H7 (cell line): ENCODE measurements at regions not wholly inside any gene's neighbourhood (a gene's known extent, or its start where the extent isn't known, plus 50 kb on each side); places are given as distances from the start of the nearest gene placed in this dataset.

Experiments used
- DNase-seq: peaks from one replicate; pipeline ENCODE4 v3.0.0; 2012
- H3K27me3 ChIP-seq: 2 replicates; pipeline ENCODE4 v1.6.0; 2011; ENCODE audit warnings: mild to moderate bottlenecking, low read length; ENCODE audit not compliant: control insufficient read depth, insufficient read depth
- H3K36me3 ChIP-seq: replicated peaks from 2 replicates; pipeline ENCODE4 v1.5.1; 2011; ENCODE audit warnings: low read length; ENCODE audit not compliant: control insufficient read depth, insufficient read depth
- H3K4me3 ChIP-seq: 2 replicates; pipeline ENCODE4 v1.5.1; 2011; ENCODE audit warnings: low read depth, mild to moderate bottlenecking, control low read depth, low read length, moderate library complexity; ENCODE audit not compliant: insufficient read depth

DNA sequence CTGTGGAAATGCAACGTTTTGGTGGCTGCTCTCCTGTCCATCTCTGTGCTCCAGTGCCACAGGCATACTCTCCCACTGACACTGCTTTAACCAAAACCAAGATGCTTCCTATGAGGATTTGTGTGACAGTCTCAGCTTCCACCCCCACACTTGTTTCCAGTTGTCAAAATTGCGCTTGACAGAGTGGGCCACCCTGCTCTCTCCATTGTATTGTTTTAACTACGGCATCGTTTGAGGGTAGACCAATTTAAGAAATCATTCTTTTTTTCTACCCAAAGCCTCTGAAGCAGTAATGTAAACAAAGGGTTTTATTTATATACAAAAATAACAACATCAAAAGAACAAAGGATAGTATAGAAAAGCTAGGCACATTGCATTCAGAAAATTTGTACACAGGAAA is 178.0 kb downstream of the INHBA start:
- no peaks in the 10 kb centered on the region for H3K27me3 ChIP-seq
- no peaks in the 10 kb centered on the region for H3K36me3 ChIP-seq
- no peak for DNase-seq
- H3K4me3 ChIP-seq: no peak overlapping the region

DNA sequence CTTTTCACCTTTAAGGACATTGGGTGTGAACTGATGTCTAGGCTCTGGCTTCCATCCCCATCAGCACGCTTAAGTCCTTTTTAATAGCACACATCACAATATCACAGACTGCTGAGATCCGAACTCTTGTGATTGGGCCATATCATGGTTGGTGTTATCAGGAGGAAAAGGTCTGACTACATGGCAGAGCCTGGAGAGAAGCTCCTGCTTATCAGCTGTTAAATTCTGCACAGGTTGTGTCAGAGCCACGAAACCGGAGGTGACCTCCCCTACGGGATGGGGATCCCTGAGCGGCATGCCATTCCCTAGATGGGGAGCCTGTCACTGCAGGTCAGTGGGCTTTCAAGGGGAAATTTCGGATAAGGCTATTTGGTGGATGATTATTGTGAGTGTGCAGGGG is 182.4 kb downstream of the INHBA start:
- no peak overlapping the region for H3K4me3 ChIP-seq
- no peaks in the 10 kb centered on the region for H3K27me3 ChIP-seq
- no peak for DNase-seq
- H3K36me3 ChIP-seq: no peaks in the 10 kb centered on the region

DNA sequence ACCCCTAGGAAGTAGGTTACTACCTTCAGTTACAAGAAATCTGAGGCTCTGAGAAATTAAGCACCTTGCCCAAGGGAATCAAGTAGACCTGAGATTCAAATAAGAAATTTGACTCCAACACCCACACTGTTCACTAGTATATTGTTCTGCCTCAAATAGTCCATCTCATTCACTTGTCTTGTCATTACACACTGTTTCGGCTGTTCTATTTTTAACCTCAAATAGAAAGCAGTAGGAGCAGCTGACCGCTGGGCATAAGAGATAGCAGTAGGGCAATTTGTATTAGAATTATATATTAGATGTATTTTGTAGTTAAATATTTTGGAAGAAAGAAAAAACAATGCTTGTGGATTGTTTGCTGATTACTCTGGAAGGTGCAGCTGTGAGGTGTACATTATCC is 185.1 kb downstream of the INHBA start:
- Histone ChIP-seq H3K4me3 (no peak overlapping the region), H3K27me3 (no peaks in the 10 kb centered on the region), H3K36me3 (no peaks in the 10 kb centered on the region)
- DNase-seq: no peak

DNA sequence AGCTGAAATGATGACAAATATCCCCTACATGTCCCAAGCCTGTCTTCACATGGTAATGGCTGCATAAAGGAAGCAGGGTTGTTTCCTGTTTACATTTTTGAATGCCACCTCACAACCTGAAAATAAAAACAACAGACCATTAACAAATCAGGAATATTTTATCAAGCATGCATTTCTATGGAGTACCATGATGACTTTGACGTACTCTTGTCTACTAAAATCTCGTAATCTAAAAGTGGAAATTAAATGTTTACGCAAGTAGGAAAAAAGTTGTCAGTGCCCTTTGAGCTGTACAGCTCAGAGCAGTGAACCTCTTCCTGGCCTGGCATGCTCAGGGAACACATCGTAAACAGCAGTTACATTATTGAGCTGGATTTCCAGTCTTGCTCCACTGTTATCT is 194.1 kb downstream of the INHBA start:
- H3K36me3 ChIP-seq: no peaks in the 10 kb centered on the region
- no peak overlapping the region for H3K4me3 ChIP-seq
- DNase-seq: no peak
- H3K27me3 ChIP-seq: no peaks in the 10 kb centered on the region

DNA sequence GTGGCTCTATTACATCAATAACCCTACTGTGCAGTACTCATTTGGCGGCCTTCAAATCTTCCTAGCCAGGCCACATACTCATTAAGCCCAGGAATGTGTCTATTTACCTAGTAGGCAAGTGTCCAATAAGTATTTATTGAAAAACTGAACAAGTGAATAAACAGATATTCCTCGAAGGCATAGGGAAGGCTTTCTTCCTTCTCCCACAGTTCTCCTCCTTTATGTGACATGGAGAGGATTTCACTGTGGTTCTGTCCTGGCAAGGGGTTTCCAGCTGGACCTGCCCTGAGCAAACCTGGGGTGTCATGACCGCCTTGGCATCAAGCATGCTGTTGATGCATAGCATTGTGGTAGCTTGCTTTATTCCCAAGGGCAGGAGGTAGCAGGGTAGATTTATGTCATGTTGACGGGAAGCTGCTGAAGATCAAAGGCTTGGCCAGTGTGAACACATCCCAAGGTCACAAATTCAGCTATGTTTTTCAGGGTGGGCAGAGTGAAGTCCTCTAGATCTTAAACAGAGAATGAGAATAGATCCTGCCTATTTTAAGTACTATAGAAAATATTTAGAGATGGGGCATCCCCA is 195.1 kb downstream of the INHBA start:
- H3K36me3 ChIP-seq: no peaks in the 10 kb centered on the region
- H3K4me3 ChIP-seq: no peak overlapping the region
- no peak for DNase-seq
- no peaks in the 10 kb centered on the region for H3K27me3 ChIP-seq

DNA sequence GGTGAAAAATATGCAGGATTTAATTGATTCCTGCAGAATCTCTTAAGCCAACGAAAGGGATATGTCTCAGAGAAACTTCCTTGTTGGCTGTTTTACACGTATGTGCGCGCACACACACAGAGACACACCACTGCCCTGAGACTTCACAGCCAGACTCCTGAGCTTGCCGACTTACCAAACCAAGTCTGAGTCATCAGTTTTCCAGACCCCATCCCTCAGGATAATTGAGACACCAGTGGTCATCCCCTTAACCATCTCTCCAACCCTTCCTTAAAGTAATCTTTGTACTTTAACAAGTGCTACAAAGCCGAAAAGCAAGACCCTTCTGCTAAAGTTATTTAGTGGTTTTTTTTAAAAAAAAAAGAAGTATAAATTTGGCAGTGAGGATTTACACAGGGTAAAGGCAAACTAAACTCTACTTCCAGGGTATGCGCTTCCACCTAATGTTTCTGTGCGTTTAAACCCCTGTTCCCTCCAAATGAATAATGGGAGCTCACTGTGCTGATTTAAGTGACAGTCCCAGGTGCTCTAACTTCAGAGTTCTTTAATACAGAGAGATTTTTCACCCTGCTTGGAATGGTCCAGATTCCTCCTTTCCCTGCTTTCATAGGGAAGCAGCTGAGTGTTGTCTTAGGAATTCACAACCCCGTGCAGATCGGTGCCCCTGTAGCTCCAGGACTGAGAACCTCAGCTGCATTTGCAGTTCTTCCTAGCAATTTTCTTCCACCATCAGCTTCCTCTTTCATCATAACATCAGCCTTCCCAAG is 198.5 kb downstream of the INHBA start:
- no peak for DNase-seq
- H3K4me3 ChIP-seq: no peak overlapping the region
- H3K27me3 ChIP-seq: no peaks in the 10 kb centered on the region
- no peaks in the 10 kb centered on the region for H3K36me3 ChIP-seq

DNA sequence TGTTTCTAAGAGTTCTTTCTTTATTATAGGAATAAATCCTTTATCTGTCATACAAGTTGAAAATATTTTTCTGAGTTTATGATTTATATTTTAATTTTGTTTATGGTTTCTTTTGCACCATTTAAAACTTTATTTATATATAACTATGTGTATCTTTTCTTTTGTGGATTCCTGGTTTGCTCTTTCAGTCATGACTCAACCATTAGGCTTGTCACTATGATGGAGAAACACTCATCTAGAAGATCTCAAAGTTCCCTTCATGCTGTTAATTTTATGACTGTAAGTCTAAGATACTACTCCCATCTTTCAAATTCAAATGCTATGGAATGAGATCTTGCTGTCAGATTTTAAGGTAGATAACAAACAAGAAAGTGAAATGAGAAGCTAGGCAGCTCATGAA is 199.5 kb downstream of the INHBA start:
- H3K4me3 ChIP-seq: no peak overlapping the region
- no peak for DNase-seq
- no peaks in the 10 kb centered on the region for H3K27me3 ChIP-seq
- H3K36me3 ChIP-seq: no peaks in the 10 kb centered on the region

DNA sequence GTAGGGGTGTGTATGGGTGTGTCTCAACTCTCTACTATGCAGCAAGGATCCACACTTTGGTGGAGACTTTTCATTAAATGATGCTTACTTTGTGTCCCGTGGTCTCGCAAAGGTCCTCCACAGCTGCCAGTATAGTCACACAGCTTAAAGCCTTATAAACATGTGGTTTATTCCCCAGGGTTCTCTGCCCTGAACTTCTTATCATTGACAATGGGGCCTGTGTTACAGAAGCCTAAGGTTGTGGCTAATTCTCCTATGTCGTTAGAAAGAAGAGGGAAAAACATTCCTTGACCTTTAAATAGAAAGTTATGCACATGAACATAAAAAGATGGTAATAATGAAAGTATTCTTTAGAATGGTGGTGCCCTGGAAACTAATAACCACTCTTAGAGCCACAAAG is 201.4 kb downstream of the INHBA start:
- no peak for DNase-seq
- H3K36me3 ChIP-seq: no peaks in the 10 kb centered on the region
- H3K4me3 ChIP-seq: no peak overlapping the region
- no peaks in the 10 kb centered on the region for H3K27me3 ChIP-seq

DNA sequence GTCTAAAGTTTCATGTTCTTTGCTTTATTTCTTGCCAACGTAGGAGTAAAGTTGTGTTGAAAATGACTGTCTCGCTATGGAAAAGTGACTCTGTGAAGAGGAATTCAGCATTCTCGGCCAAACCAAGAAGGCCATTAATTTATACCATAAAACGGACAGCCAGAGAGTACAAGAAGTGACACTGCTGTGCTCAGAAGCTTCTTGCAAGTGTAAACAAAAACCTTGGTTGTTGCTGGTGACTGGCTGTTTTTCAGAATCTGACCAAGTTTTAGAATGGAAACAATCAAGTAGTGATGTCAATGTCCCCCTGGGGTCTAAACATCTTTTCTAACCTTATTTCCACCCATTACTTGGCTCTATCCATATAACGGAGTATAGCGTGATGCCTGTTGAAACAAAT is 201.9 kb downstream of the INHBA start:
- H3K36me3 ChIP-seq: no peaks in the 10 kb centered on the region
- DNase-seq: no peak
- no peak overlapping the region for H3K4me3 ChIP-seq
- H3K27me3 ChIP-seq: no peaks in the 10 kb centered on the region

DNA sequence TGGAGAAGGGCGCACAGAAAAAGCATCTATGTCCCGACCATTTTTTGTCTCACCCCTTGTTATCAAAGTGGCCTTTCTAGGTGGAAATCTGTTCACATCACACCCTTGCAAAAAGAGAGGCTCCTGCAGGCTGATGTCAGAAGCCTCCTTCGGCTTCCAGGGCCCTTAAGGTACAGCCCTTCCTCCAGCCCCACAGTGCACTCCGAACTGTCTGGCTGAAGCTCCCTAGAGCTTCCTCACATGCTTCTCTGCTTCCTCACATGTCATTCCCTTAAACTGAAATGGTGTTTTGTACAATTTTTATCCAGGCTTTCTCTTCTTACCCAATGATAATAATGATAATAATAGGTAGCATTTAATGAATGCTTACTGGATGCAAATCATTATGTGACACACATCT is 210.3 kb downstream of the INHBA start:
- H3K36me3 ChIP-seq: no peaks in the 10 kb centered on the region
- DNase-seq: no peak
- H3K27me3 ChIP-seq: no peaks in the 10 kb centered on the region
- H3K4me3 ChIP-seq: no peak overlapping the region

DNA sequence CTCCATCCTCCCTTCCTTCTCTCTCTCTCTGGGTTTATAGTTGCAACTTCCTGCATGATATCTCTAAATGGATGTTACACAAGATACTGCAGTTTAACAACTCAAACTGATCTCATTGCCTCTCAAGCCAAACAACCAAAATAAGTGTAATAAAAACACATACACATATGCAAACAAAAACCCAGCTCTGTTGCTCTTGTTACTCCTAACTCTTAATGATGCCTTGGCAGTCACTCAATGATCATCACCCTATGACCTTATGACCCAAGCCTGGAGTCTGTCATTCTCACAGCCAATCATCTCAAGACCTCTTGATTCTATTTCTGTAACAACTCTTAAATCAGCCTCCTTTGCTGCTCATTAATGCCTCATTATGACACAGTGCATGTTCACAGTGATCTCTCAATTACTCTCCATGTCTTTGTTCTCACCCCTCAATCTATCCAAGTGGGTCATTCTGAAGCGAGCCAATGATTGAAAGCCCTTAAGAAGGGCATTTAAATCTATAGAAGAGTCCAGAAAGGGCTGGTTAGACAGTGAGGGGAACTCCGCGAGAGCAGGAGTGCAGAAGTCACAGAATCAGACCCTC is 210.9 kb downstream of the INHBA start:
- Histone ChIP-seq H3K36me3 (no peaks in the 10 kb centered on the region), H3K27me3 (no peaks in the 10 kb centered on the region), H3K4me3 (no peak overlapping the region)
- no peak for DNase-seq

DNA sequence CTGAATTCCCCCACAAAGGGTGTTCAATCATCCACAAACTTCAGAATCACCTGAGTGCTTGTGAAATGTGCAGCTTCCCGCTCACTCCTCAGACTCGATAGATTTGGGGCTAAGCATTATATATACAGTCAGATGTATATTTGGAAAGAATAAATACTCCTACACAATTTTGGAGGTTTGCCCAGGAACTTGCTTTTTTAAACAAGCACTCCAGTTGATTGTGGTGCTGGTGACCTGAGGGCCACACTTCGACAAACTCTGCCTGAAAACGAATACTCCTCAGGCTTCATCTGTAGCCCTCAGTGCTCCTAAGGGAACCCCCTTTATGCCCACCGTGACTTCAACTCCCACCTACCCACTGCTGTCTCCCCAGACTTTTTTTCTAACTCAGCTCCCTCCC is 211.6 kb downstream of the INHBA start:
- H3K36me3 ChIP-seq: no peaks in the 10 kb centered on the region
- DNase-seq: no peak
- no peaks in the 10 kb centered on the region for H3K27me3 ChIP-seq
- no peak overlapping the region for H3K4me3 ChIP-seq

DNA sequence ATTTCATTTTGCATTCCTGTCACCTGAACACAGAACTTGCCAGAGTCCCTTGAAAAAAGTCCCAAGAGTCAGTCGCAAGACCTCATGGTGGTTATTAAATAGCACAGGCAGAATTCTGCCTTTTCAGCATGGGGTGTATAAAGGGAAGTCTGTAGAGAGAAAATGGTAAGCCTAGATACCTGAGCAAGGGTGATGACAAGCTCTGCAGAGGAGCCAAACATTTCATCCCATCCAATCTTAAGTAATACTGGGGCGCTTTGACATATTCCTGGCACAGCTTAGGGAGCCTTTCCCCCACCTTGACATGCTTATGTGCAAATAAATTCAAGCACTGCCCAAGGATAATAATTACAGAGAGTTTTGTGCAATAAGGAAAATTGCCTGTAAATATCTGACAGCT is 213.0 kb downstream of the INHBA start:
- Histone ChIP-seq H3K4me3 (no peak overlapping the region), H3K36me3 (no peaks in the 10 kb centered on the region), H3K27me3 (no peaks in the 10 kb centered on the region)
- no peak for DNase-seq

DNA sequence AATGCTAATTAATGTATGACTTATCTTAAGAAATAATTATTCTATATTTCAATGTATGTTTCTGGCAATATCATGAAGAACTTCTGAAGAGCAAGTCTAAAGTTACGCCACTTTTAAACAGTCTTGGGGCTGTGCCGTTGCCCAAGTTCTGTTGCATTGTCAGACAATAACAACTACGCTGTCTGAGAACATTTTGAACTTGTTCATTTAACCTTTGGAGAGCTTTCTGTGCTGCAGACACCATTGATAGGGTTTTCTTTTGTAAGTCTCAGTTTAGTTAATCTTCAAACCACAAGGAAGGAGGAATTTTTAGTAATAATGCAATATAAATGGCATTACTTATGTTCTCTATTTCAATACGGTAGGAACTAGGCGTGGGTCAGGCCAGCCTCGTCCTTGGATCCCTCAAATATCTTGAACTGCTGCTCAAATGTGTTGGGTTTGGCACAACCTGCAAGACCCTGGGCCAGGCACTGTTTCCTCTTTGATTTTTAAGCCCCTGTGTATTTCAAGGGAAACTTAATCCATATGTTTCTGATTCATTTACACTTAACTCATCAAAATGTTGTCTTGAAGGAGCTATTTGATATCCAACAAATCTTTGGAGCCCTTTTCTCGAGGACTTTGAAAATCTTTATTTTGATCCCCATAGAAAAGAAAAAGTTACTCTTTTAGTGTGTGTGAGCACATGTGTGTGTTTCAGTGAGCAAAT is 215.5 kb downstream of the INHBA start:
- Histone ChIP-seq H3K27me3 (no peaks in the 10 kb centered on the region), H3K4me3 (no peak overlapping the region), H3K36me3 (no peaks in the 10 kb centered on the region)
- no peak for DNase-seq

DNA sequence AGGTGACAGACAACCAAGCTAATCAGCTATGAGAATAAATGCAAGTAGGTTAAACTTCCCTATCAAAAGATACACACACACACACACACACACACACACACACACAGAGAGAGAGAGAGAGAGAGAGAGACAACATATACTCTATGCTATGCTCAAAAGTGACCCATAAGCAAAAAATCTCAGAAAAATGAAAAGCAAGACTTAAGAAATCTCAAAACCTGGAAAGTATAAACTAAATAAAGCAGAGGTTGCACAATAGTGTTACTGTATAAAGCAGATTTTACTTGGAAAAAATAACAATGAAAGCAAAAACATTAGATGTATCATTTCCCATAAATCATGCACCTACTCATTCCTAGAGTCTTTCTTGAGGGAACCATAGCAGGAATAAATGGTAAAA is 221.5 kb downstream of the INHBA start:
- H3K36me3 ChIP-seq: no peaks in the 10 kb centered on the region
- H3K4me3 ChIP-seq: no peak overlapping the region
- H3K27me3 ChIP-seq: no peaks in the 10 kb centered on the region
- DNase-seq: no peak
